B cell (primary cell): ENCODE measurements at regions not wholly inside any gene's neighbourhood (a gene's known extent, or its start where the extent isn't known, plus 50 kb on each side); places are given as distances from the start of the nearest gene placed in this dataset.

Source experiments
- ATAC-seq: fragments of 200-7000 bp; cut with Tn5 transposase; one replicate; pipeline ENCODE4 v1.10.0; 2021; ENCODE audit warnings: low read depth, mild to moderate bottlenecking, moderate number of reproducible peaks, moderate library complexity
- CTCF ChIA-PET: fragments of 350-600 bp; sonication (Branson Sonifier 250); formaldehyde crosslinking; loops from one replicate; lab custom pipeline; 2021; ENCODE audit warnings: antibody characterized with exemption, inconsistent platforms; lab: Charles Lee
- POLR2A ChIA-PET: fragments of 350-600 bp; sonication (Branson Sonifier 250); formaldehyde crosslinking; loops from one replicate; lab custom pipeline; 2021; ENCODE audit warnings: antibody characterized with exemption; lab: Charles Lee
- DNase-seq: peaks from one replicate; pipeline ENCODE4 v3.0.0; 2013
- H2AFZ ChIP-seq: 2 replicates; pipeline ENCODE4 v1.6.1; 2012; ENCODE audit warnings: mild to moderate bottlenecking, low read depth, low read length; ENCODE audit not compliant: insufficient read depth, poor library complexity, severe bottlenecking
- H3K27ac ChIP-seq, 2 donors: 1 replicate in 1 of 2; 2 replicates in 1 of 2; pipeline ENCODE4 v1.5.1; 2012 to 2013; ENCODE audit warnings: low read length in 2 of 2, mild to moderate bottlenecking in 2 of 2, moderate library complexity in 1 of 2
- H3K27me3 ChIP-seq, 4 experiments: fragments of 200-600 bp in 1 of 4; sonication (generic) in 1 of 4; replicated peaks in 1 of 4; 1 replicate in 2 of 4; 2 replicates in 2 of 4; pipeline versions ENCODE4 v1.6.1 to v1.7.0; 2013 to 2016; ENCODE audit warnings: low read length in 3 of 4, mild to moderate bottlenecking in 2 of 4, mixed read lengths in 1 of 4, moderate library complexity in 1 of 4; ENCODE audit not compliant: insufficient read depth in 4 of 4, control insufficient read depth in 3 of 4; ENCODE audit errors: control extremely low read depth in 1 of 4
- H3K36me3 ChIP-seq, 2 experiments: replicated peaks in 1 of 2; 1 replicate in 1 of 2; 2 replicates in 1 of 2; pipeline versions ENCODE4 v1.6.1 to v1.7.1; 2013; ENCODE audit warnings: low read length in 1 of 2; ENCODE audit not compliant: insufficient read depth in 2 of 2, control insufficient read depth in 1 of 2; ENCODE audit errors: control extremely low read depth in 1 of 2, extremely low read depth in 1 of 2
- H3K4me1 ChIP-seq, 2 donors: fragments of 200-600 bp in 1 of 2; sonication (generic) in 1 of 2; 1 replicate in 1 of 2; 2 replicates in 1 of 2; pipeline versions ENCODE4 v1.5.1 to v1.6.1; 2013 to 2017; ENCODE audit warnings: low read length in 2 of 2; ENCODE audit not compliant: control insufficient read depth in 2 of 2, insufficient read depth in 2 of 2
- H3K4me2 ChIP-seq: replicated peaks from 2 replicates; pipeline ENCODE3; 2012; ENCODE audit warnings: mild to moderate bottlenecking, low read depth, low read length; ENCODE audit not compliant: poor library complexity, severe bottlenecking
- H3K4me3 ChIP-seq, 5 experiments: fragments of 200-600 bp in 1 of 5; sonication (generic) in 1 of 5; 1 replicate in 3 of 5; 2 replicates in 2 of 5; pipeline versions ENCODE4 v1.5.1 to v1.7.0; 2011 to 2016; ENCODE audit warnings: low read length in 4 of 5, mild to moderate bottlenecking in 4 of 5, low read depth in 2 of 5, control low read depth in 1 of 5, moderate library complexity in 1 of 5; ENCODE audit not compliant: insufficient read depth in 1 of 5; ENCODE audit errors: control extremely low read depth in 1 of 5, extremely low read depth in 1 of 5
- H3K79me2 ChIP-seq: fragments of 200-600 bp; sonication (generic); one replicate; pipeline ENCODE4 v1.6.0; 2016; ENCODE audit warnings: low read length; ENCODE audit not compliant: control insufficient read depth, insufficient read depth
- H3K9ac ChIP-seq: fragments of 200-600 bp; sonication (generic); 2 replicates; pipeline ENCODE4 v1.6.1; 2017; ENCODE audit warnings: mild to moderate bottlenecking, low read length, moderate library complexity
- H3K9me3 ChIP-seq, 3 donors: one replicate each; pipeline versions ENCODE4 v1.6.1 to v1.7.1; 2013; ENCODE audit warnings: low read length in 2 of 3; ENCODE audit not compliant: control insufficient read depth in 2 of 3, insufficient read depth in 1 of 3; ENCODE audit errors: control extremely low read depth in 1 of 3
- H4K20me1 ChIP-seq: 2 replicates; pipeline ENCODE4 v1.6.0; 2012; ENCODE audit warnings: mild to moderate bottlenecking, low read length; ENCODE audit not compliant: insufficient read depth, control insufficient read depth, poor library complexity, severe bottlenecking
- H3K27ac Mint-ChIP-seq: one replicate; pipeline ENCODE4 v1.8.0; 2021; ENCODE audit warnings: mixed read lengths
- H3K27me3 Mint-ChIP-seq: one replicate; pipeline ENCODE4 v1.8.0; 2021; ENCODE audit warnings: mixed read lengths
- H3K4me1 Mint-ChIP-seq: one replicate; pipeline ENCODE4 v1.8.0; 2021; ENCODE audit warnings: mixed read lengths
- H3K4me3 Mint-ChIP-seq: one replicate; pipeline ENCODE4 v1.8.0; 2021; ENCODE audit warnings: mixed read lengths
- H3K9me3 Mint-ChIP-seq: one replicate; pipeline ENCODE4 v1.8.0; 2022; ENCODE audit warnings: mixed read lengths; ENCODE audit not compliant: insufficient read depth
- EZH2 ChIP-seq: IDR thresholded peaks from 2 replicates; pipeline ENCODE4 v1.6.1; 2012; ENCODE audit warnings: borderline replicate concordance, low read depth, mild to moderate bottlenecking, moderate library complexity, low read length; ENCODE audit not compliant: insufficient read depth, poor library complexity, severe bottlenecking
- WGBS: methylation state at CpG from one replicate; pipeline ENCODE4 v1.1.5; 2013; ENCODE audit warnings: missing lambda C conversion rate; ENCODE audit not compliant: insufficient coverage; 5-methylcytosine and 5-hydroxymethylcytosine counted together
- intact Hi-C: fragments of 100-400 bp; cut with micrococcal nuclease; formaldehyde crosslinking; loops from one replicate; pipeline ENCODE4 v1.10.0; 2022
- TF ChIP-seq, protein P1 (sequence below): fragments of 200-600 bp; IDR thresholded peaks from one replicate; pipeline ENCODE4 v1.8.0; 2022; ENCODE audit warnings: antibody characterized with exemption, mild to moderate bottlenecking

DNA sequence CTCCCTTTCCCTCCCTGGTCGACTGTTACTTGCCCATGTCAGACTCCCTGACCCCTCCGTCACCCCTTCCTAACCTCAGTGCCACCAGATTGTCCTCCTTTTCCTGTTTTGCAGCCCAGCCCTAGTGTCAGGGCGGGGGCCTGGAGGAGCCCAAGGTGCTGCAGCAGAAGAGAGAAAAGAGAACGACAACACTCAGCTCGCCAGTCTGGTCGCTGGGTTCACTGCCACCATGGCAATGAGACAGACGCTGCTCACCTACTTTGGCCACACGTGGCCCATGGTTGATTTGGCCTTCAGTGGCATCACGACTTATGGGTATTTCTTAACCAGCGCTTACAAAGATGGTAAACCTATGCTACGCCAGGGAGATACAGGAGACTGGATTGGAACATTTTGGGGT lies 108.4 kb upstream of the RMDN2 start:
- no peak overlapping the region for H3K27ac Mint-ChIP-seq
- Histone ChIP-seq H3K9me3 (peaks cover 0 to 3% (median 1%) of the 10 kb centered on the region in 3 donors), H3K36me3 (no peaks in the 10 kb centered on the region), H3K4me2 (no peak overlapping the region), H3K79me2 (no peaks in the 10 kb centered on the region), H4K20me1 (no peaks in the 10 kb centered on the region), H3K27ac (no peak overlapping the region), H3K4me1 (no peaks in the 10 kb centered on the region), H2AFZ (no peak overlapping the region), H3K27me3 (no peaks in the 10 kb centered on the region), H3K9ac (no peak overlapping the region), H3K4me3 (no peak overlapping the region)
- no peaks in the 10 kb centered on the region for H3K4me1 Mint-ChIP-seq
- H3K27me3 Mint-ChIP-seq, result no peaks in the 10 kb centered on the region
- H3K4me3 Mint-ChIP-seq, result no peak overlapping the region
- no peak for ATAC-seq
- no peak for DNase-seq
- intact Hi-C loops, result no loop called here
- WGBS, result 96% methylated on average over 11 of the region's 11 CpGs
- no peak for TF ChIP-seq EZH2
- TF ChIP-seq, protein P1, sequence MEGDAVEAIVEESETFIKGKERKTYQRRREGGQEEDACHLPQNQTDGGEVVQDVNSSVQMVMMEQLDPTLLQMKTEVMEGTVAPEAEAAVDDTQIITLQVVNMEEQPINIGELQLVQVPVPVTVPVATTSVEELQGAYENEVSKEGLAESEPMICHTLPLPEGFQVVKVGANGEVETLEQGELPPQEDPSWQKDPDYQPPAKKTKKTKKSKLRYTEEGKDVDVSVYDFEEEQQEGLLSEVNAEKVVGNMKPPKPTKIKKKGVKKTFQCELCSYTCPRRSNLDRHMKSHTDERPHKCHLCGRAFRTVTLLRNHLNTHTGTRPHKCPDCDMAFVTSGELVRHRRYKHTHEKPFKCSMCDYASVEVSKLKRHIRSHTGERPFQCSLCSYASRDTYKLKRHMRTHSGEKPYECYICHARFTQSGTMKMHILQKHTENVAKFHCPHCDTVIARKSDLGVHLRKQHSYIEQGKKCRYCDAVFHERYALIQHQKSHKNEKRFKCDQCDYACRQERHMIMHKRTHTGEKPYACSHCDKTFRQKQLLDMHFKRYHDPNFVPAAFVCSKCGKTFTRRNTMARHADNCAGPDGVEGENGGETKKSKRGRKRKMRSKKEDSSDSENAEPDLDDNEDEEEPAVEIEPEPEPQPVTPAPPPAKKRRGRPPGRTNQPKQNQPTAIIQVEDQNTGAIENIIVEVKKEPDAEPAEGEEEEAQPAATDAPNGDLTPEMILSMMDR, result no peak
- POLR2A ChIA-PET, result no interaction called here
- H3K9me3 Mint-ChIP-seq, result peaks cover 7% of the 10 kb centered on the region
- CTCF ChIA-PET, result interaction anchor here (3.8 kb wide), 1 partner anchor 16 kb away, joined by 16 read pairs; no protein-coding TSS in a partner anchor

DNA sequence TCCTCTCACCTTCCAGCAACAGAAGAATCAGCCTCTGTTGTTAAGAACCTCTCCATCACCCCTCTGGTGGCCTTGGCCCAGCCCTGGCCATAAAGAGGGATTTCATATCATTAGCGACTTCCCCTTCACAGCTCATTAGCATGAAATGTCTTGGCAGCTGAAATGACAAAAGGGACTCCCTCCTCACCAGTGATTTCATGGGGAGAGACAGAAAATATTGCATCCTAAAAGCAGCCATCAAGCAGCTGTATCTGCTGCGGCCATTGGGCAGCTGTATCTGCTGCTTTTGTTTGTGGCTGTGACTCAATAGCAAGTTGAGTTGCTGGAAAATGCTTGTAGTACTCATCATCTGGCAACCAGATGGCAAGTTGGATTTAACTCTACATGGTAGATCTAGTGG lies 105.9 kb upstream of the RMDN2 start:
- Histone ChIP-seq H3K9me3 (peaks cover 0 to 3% (median 1%) of the 10 kb centered on the region in 3 donors), H3K4me3 (no peak overlapping the region), H3K27me3 (no peaks in the 10 kb centered on the region), H3K79me2 (no peaks in the 10 kb centered on the region), H2AFZ (no peak overlapping the region), H3K4me1 (peaks cover 7 to 9% of the 10 kb centered on the region in 2 donors), H4K20me1 (no peaks in the 10 kb centered on the region), H3K27ac (no peak overlapping the region), H3K4me2 (no peak overlapping the region), H3K36me3 (no peaks in the 10 kb centered on the region), H3K9ac (no peak overlapping the region)
- POLR2A ChIA-PET, result no interaction called here
- H3K4me3 Mint-ChIP-seq, result no peak overlapping the region
- no peak for ATAC-seq
- peaks cover 8% of the 10 kb centered on the region for H3K4me1 Mint-ChIP-seq
- no peak overlapping the region for H3K27ac Mint-ChIP-seq
- peaks cover 7% of the 10 kb centered on the region for H3K9me3 Mint-ChIP-seq
- intact Hi-C loops, result no loop called here
- no peak for DNase-seq
- no peaks in the 10 kb centered on the region for H3K27me3 Mint-ChIP-seq
- TF ChIP-seq, protein P1, result no peak
- TF ChIP-seq EZH2, result no peak
- 92% methylated on average over 1 of the region's 2 CpGs for WGBS
- CTCF ChIA-PET, result interaction anchor here (1.6 to 3.8 kb wide), 3 partner anchors 13 to 422 kb away, joined by 4 to 16 read pairs (median 5); no protein-coding TSS in a partner anchor
